PFSK-1 (cell line): ENCODE measurements at regions not wholly inside any gene's neighbourhood (a gene's known extent, or its start where the extent isn't known, plus 50 kb on each side); places are given as distances from the start of the nearest gene placed in this dataset.

Experiments
- FOXP2 ChIP-seq: optimal IDR thresholded peaks from 2 replicates; pipeline ENCODE3; 2011; ENCODE audit warnings: borderline replicate concordance, control low read depth, inconsistent platforms; ENCODE audit not compliant: insufficient read depth; ENCODE audit errors: extremely low read length, extremely low read depth
- POLR2AphosphoS5 ChIP-seq: IDR thresholded peaks from 2 replicates; pipeline ENCODE4 v1.6.1; 2012; ENCODE audit warnings: low read depth, mild to moderate bottlenecking, control low read depth, low read length, moderate library complexity
- REST ChIP-seq, 2 experiments: IDR thresholded peaks; 2 replicates each; pipeline versions ENCODE4 v1.6.1 to v1.8.0; 2011 to 2012; ENCODE audit warnings: low read depth in 2 of 2, low read length in 2 of 2, control low read depth in 1 of 2, inconsistent platforms in 1 of 2, mild to moderate bottlenecking in 1 of 2, moderate library complexity in 1 of 2; ENCODE audit not compliant: insufficient read depth in 1 of 2
- SIN3A ChIP-seq: IDR thresholded peaks from 2 replicates; pipeline ENCODE4 v1.6.1; 2012; ENCODE audit warnings: mild to moderate bottlenecking, low read length, moderate library complexity, borderline replicate concordance; ENCODE audit not compliant: insufficient read depth
- TAF1 ChIP-seq: IDR thresholded peaks from 2 replicates; pipeline ENCODE4 v1.6.1; 2012; ENCODE audit warnings: low read length, control low read depth, borderline replicate concordance; ENCODE audit not compliant: insufficient read depth

GRCh38 chr5:103373597-103374472 lies 115.3 kb downstream of the MACIR start:
- TF ChIP-seq FOXP2: no peak
- no peak for TF ChIP-seq TAF1
- no peak for TF ChIP-seq POLR2AphosphoS5

- TF ChIP-seq SIN3A (no peak), TAF1 (no peak), REST (IDR thresholded peaks at IDR 0.05; ENCODE audit: insufficient read depth in 1 of 2, low read depth in 2 of 2, low read length in 2 of 2) (no peak)
Measured at GRCh38 chr5:103371046-103371607, 112.6 kb downstream of the MACIR start.

GRCh38 chr5:103369125-103370120 lies 110.9 kb downstream of the MACIR start:
- TF ChIP-seq POLR2AphosphoS5 (no peak), FOXP2 (no peak), SIN3A (no peak), REST (IDR thresholded peaks at IDR 0.05; ENCODE audit: insufficient read depth in 1 of 2, low read depth in 2 of 2, low read length in 2 of 2) (no peak), TAF1 (no peak)

- TF ChIP-seq POLR2AphosphoS5 (no peak), REST (IDR thresholded peaks at IDR 0.05; ENCODE audit: insufficient read depth in 1 of 2, low read depth in 2 of 2, low read length in 2 of 2) (no peak), TAF1 (no peak), FOXP2 (no peak), SIN3A (no peak)
Measured at GRCh38 chr5:103367702-103368101, 109.1 kb downstream of the MACIR start.

- TF ChIP-seq TAF1 (no peak), FOXP2 (no peak), POLR2AphosphoS5 (no peak), SIN3A (no peak), REST (IDR thresholded peaks at IDR 0.05; ENCODE audit: insufficient read depth in 1 of 2, low read depth in 2 of 2, low read length in 2 of 2) (no peak)
Measured at GRCh38 chr5:103366918-103367549, 108.5 kb downstream of the MACIR start.
